ENCODE measurements at regions not wholly inside any gene's neighbourhood (a gene's known extent, or its start where the extent isn't known, plus 50 kb on each side); places are given as distances from the start of the nearest gene placed in this dataset.

- TF ChIP-seq REST (IDR thresholded peaks at IDR 0.05; ENCODE audit: borderline replicate concordance): peak; percentile 42; the same call in 1 of the 2 replicates
- TF ChIP-seq REST (CRISPR knock-in tag; IDR thresholded peaks at IDR 0.05; ENCODE audit: low read depth): no peak
- TF ChIP-seq HES1 (IDR thresholded peaks at IDR 0.05; ENCODE audit: low read depth): peak; percentile 78; the same call in 1 of the 2 replicates
- 0 out of 2 replicates have a peak, but pooled peaks have one; percentile 45 for TF ChIP-seq THRB (CRISPR knock-in tag; conservative IDR thresholded peaks at IDR 0.05)
- TF ChIP-seq ETV5 (CRISPR knock-in tag; IDR thresholded peaks at IDR 0.05; ENCODE audit: low read depth): no peak
- no peak for TF ChIP-seq TOE1 (IDR thresholded peaks at IDR 0.05; ENCODE audit: borderline replicate concordance)
- TF ChIP-seq TOE1 (CRISPR knock-in tag; IDR thresholded peaks at IDR 0.05; ENCODE audit: borderline replicate concordance, low read depth): no peak
- no peak for TF ChIP-seq NR4A1 (CRISPR knock-in tag; IDR thresholded peaks at IDR 0.05)
- TF ChIP-seq NR4A1 (tag; IDR thresholded peaks at IDR 0.05): no peak
- TF ChIP-seq HDAC6 (IDR thresholded peaks at IDR 0.05; ENCODE audit: low read depth, low read length): no peak
- no peak for TF ChIP-seq BMI1 (IDR thresholded peaks at IDR 0.05; ENCODE audit: low read length)
- TF ChIP-seq ZNF512 (tag; IDR thresholded peaks at IDR 0.05): no peak
- no peak for TF ChIP-seq OTX1 (CRISPR knock-in tag; IDR thresholded peaks at IDR 0.05)
These were observed 622.6 kb upstream of the GOT2 start (continued) for GRCh38 chr16:59356709-59357108.
